ENCODE measurements at regions not wholly inside any gene's neighbourhood (a gene's known extent, or its start where the extent isn't known, plus 50 kb on each side); places are given as distances from the start of the nearest gene placed in this dataset.

DNA sequence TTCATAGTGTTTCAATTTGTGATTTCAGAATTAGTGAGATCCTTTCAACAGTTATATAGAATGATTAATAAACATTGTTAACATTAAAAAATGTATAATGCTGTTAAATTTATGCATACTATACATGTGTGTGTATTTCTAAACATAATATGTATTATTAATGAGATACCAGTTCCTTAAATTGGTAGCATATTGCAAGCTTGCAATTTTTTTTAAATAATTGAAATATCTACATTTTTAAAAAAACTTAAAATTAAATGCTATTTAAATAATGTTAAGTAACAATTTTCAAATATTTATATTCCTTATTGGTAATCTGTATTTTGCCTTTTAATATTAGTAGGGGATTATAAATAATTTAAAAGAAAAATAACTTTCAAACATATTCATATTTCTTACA lies 1479.5 kb upstream of the PCDH7 start:
- TF ChIP-seq, protein P1, sequence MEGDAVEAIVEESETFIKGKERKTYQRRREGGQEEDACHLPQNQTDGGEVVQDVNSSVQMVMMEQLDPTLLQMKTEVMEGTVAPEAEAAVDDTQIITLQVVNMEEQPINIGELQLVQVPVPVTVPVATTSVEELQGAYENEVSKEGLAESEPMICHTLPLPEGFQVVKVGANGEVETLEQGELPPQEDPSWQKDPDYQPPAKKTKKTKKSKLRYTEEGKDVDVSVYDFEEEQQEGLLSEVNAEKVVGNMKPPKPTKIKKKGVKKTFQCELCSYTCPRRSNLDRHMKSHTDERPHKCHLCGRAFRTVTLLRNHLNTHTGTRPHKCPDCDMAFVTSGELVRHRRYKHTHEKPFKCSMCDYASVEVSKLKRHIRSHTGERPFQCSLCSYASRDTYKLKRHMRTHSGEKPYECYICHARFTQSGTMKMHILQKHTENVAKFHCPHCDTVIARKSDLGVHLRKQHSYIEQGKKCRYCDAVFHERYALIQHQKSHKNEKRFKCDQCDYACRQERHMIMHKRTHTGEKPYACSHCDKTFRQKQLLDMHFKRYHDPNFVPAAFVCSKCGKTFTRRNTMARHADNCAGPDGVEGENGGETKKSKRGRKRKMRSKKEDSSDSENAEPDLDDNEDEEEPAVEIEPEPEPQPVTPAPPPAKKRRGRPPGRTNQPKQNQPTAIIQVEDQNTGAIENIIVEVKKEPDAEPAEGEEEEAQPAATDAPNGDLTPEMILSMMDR (IDR thresholded peaks at IDR 0.05; ENCODE audit: low read depth, low read length), result no peak
- H3K4me3 ChIP-seq (ENCODE audit: low read depth, low read length), result no peak overlapping the region

DNA sequence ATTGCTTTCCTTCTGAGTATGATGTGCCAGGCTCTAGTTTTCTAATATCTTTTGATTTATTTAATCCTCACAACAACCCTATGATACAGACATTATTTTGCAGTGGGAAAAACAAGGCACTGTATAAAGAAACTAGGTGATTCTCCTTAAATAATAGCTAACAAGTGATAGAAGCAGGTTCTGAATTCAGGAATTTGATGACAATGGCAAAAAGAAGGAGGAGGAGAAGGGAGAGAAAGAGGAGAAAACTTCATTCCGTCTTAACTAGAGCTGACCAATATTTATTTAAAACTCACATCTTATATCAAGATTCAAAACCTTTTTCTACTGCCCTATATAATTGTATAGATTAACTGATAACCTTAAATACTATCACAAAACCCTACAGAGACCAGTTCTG lies 1477.1 kb upstream of the PCDH7 start:
- H3K4me3 ChIP-seq (ENCODE audit: low read depth, low read length), result no peak overlapping the region
- TF ChIP-seq, protein P1 (IDR thresholded peaks at IDR 0.05; ENCODE audit: low read depth, low read length), result no peak

DNA sequence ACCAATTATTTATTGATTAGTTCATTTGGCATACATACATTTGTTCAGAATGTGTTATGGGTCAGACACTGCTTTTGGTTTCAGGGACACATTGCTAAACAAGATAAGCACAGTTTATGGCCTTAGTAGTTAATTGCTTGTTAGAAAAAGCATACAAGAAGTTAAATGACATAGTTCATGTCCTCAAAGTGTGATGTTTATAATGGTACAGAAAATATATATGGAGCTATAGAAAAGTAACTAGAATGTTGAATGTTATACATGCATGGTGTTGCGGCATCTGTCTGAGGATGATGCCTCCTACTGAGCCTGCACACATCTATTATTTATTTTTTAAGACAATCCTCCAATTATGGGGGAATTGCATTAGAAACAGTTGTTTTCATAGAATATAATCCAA lies 1476.3 kb upstream of the PCDH7 start:
- H3K4me3 ChIP-seq (ENCODE audit: low read depth, low read length), result no peak overlapping the region
- TF ChIP-seq, protein P1 (IDR thresholded peaks at IDR 0.05; ENCODE audit: low read depth, low read length), result no peak

DNA sequence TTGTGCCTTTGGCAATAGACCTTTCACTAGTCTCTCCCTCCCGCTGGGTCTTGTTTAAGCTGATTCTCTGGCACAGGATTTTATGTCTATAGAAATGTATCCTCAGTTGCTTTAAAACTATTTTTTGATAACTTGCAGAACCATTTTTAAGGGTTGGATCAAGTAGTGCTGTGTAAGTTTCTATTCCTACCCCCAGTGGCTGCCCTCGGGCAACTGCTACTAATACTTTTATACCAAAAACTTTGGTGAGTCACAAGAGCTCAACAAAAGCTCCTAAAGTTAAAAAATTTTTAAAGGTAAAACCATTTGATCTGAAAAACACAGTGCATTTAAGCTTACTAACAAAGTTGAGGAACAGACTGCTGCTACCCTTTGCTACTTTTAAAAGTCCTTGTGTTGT lies 1460.6 kb upstream of the PCDH7 start:
- no peak overlapping the region for H3K4me3 ChIP-seq (ENCODE audit: low read depth, low read length)
- TF ChIP-seq, protein P1 (IDR thresholded peaks at IDR 0.05; ENCODE audit: low read depth, low read length), result no peak

DNA sequence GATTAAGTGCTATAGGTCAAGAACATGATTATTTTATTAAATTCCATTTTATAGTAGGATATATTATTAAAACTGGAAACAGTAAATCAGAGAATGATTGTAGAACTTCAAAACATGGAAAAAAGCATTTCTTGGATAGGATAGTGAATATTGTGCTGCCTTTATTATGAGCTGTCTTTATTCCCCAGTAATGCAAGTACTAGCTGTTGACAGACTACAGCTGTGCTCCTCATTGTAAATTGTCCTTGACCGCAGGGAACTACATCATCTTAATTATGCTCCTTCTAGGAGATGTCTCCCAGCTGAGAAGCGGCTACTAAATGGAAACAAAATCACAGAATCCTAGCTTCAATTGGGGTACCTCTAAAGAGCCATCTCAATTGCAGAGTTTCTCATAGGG lies 1457.2 kb upstream of the PCDH7 start:
- TF ChIP-seq, protein P1 (IDR thresholded peaks at IDR 0.05; ENCODE audit: low read depth, low read length), result no peak
- H3K4me3 ChIP-seq (ENCODE audit: low read depth, low read length), result no peak overlapping the region

DNA sequence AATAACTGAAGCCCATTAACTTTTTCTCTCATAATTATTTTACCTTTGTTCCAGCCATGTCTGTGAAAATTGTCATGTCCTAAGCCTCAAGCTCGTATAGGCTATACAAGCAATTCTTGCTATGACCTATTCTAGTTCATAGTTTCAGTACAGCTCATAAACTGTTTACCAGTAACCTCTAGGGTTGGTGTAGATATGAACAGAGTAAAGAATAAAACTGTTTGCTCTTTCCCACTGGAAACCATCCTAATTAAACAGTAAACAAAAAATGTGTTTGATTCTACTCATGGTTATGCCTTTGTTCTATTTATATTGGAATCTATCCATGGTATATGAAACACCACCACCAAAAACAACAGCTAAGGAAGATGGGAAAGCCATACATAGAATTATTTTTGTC lies 1444.0 kb upstream of the PCDH7 start:
- H3K4me3 ChIP-seq (ENCODE audit: low read depth, low read length), result no peak overlapping the region
- TF ChIP-seq, protein P1 (IDR thresholded peaks at IDR 0.05; ENCODE audit: low read depth, low read length), result no peak

DNA sequence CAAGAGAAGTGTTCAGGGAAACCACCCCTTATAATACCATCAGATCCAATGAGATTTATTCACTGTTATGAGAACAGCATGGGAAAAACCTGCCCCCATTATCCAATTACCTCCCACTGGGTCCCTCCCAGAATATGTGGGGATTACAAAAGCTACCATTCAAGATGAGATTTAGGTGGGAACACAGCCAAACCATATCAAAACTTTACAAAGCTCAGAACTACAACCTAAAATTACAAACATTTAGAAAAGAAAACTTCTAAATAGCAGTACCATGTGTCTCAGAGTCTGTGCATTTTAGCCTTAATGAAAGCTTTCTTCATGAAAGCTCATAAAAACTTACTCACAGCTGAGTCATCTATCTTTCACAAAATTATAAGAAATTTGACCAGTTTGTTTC lies 1442.8 kb upstream of the PCDH7 start:
- H3K4me3 ChIP-seq (ENCODE audit: low read depth, low read length), result no peak overlapping the region
- TF ChIP-seq, protein P1 (IDR thresholded peaks at IDR 0.05; ENCODE audit: low read depth, low read length), result no peak

Measured in WI38 (cell line).